Effector memory CD8-positive, alpha-beta T cell (primary cell): ENCODE measurements at regions not wholly inside any gene's neighbourhood (a gene's known extent, or its start where the extent isn't known, plus 50 kb on each side); places are given as distances from the start of the nearest gene placed in this dataset.

ENCODE experiments used
- ATAC-seq: fragments of 150-1000 bp; cut with Tn5 transposase; replicated peaks from 2 replicates; pipeline ENCODE4 v1.10.0; 2021; ENCODE audit warnings: mild to moderate bottlenecking, moderate library complexity
- DNase-seq, 3 experiments: peaks; one replicate each; pipeline ENCODE4 v3.0.0; 2021
- H3K27ac Mint-ChIP-seq, 2 donors: one replicate each; pipeline ENCODE4 v1.8.0; 2022; ENCODE audit warnings: mild to moderate bottlenecking in 2 of 2, mixed read lengths in 2 of 2, moderate library complexity in 2 of 2
- H3K27me3 Mint-ChIP-seq, 2 donors: one replicate each; pipeline ENCODE4 v1.8.0; 2022; ENCODE audit warnings: mixed read lengths in 2 of 2
- H3K36me3 Mint-ChIP-seq: one replicate; pipeline ENCODE4 v1.8.0; 2022; ENCODE audit warnings: mild to moderate bottlenecking, moderate library complexity, mixed read lengths; ENCODE audit not compliant: insufficient read depth
- H3K4me1 Mint-ChIP-seq, 2 donors: one replicate each; pipeline ENCODE4 v1.8.0; 2022; ENCODE audit warnings: low read depth in 2 of 2, mixed read lengths in 2 of 2
- H3K4me3 Mint-ChIP-seq, 2 donors: one replicate each; pipeline ENCODE4 v1.8.0; 2022; ENCODE audit warnings: mild to moderate bottlenecking in 2 of 2, mixed read lengths in 2 of 2, moderate library complexity in 2 of 2
- H3K9me3 Mint-ChIP-seq, 2 donors: one replicate each; pipeline ENCODE4 v1.8.0; 2022; ENCODE audit warnings: mixed read lengths in 2 of 2

GRCh38 chr18:6592522-6592921 is 137.0 kb upstream of the ARHGAP28 start:
- DNase-seq (no peak), ATAC-seq (no peak)
- Mint-ChIP-seq H3K4me1 (no peaks in the 10 kb centered on the region), H3K36me3 (no peaks in the 10 kb centered on the region), H3K4me3 (no peak overlapping the region), H3K27me3 (no peaks in the 10 kb centered on the region), H3K9me3 (peaks cover 6% of the 10 kb centered on the region in 2 donors), H3K27ac (no peak overlapping the region)

- Mint-ChIP-seq H3K9me3 (peaks cover 6% of the 10 kb centered on the region in 2 donors), H3K27me3 (no peaks in the 10 kb centered on the region), H3K36me3 (no peaks in the 10 kb centered on the region), H3K4me3 (no peak overlapping the region), H3K27ac (no peak overlapping the region), H3K4me1 (no peaks in the 10 kb centered on the region)
- no peak for ATAC-seq
- no peak for DNase-seq
Observed at GRCh38 chr18:6593142-6593885, 136.2 kb upstream of the ARHGAP28 start.

- ATAC-seq (no peak), DNase-seq (no peak)
- H3K4me3 Mint-ChIP-seq: no peak overlapping the region
- no peaks in the 10 kb centered on the region for H3K27me3 Mint-ChIP-seq
- H3K9me3 Mint-ChIP-seq: peaks cover 6% of the 10 kb centered on the region in 2 donors
- H3K4me1 Mint-ChIP-seq: no peaks in the 10 kb centered on the region
- no peak overlapping the region for H3K27ac Mint-ChIP-seq
- no peaks in the 10 kb centered on the region for H3K36me3 Mint-ChIP-seq
Observed at GRCh38 chr18:6595666-6596065, 133.8 kb upstream of the ARHGAP28 start.

- no peaks in the 10 kb centered on the region for H3K4me1 Mint-ChIP-seq
- DNase-seq (no peak), ATAC-seq (no peak)
- no peaks in the 10 kb centered on the region for H3K27me3 Mint-ChIP-seq
- H3K36me3 Mint-ChIP-seq: no peaks in the 10 kb centered on the region
- H3K27ac Mint-ChIP-seq: no peak overlapping the region
- H3K4me3 Mint-ChIP-seq: no peak overlapping the region
- H3K9me3 Mint-ChIP-seq: peaks cover 3 to 8% of the 10 kb centered on the region in 2 donors
Observed at GRCh38 chr18:6598657-6599056, 130.9 kb upstream of the ARHGAP28 start.

GRCh38 chr18:6600667-6601167 is 128.8 kb upstream of the ARHGAP28 start:
- no peaks in the 10 kb centered on the region for H3K27me3 Mint-ChIP-seq
- no peaks in the 10 kb centered on the region for H3K4me1 Mint-ChIP-seq
- H3K27ac Mint-ChIP-seq: no peak overlapping the region
- H3K9me3 Mint-ChIP-seq: peaks cover 3 to 6% of the 10 kb centered on the region in 2 donors
- H3K4me3 Mint-ChIP-seq: no peak overlapping the region
- ATAC-seq: no peak
- H3K36me3 Mint-ChIP-seq: no peaks in the 10 kb centered on the region
- DNase-seq: no peak

- Mint-ChIP-seq H3K36me3 (no peaks in the 10 kb centered on the region), H3K27ac (no peak overlapping the region), H3K9me3 (peaks cover 3 to 6% of the 10 kb centered on the region in 2 donors), H3K27me3 (no peaks in the 10 kb centered on the region), H3K4me3 (no peak overlapping the region), H3K4me1 (no peaks in the 10 kb centered on the region)
- ATAC-seq (no peak), DNase-seq (no peak)
Observed at GRCh38 chr18:6601241-6601640, 128.3 kb upstream of the ARHGAP28 start.

- DNase-seq: no peak
Observed at GRCh38 chr18:6602365-6602764, 127.2 kb upstream of the ARHGAP28 start.

GRCh38 chr18:6604573-6604941 is 125.0 kb upstream of the ARHGAP28 start:
- Mint-ChIP-seq H3K27me3 (no peaks in the 10 kb centered on the region), H3K36me3 (no peaks in the 10 kb centered on the region), H3K9me3 (peaks cover 0 to 13% of the 10 kb centered on the region in 2 donors), H3K4me3 (no peak overlapping the region), H3K4me1 (no peaks in the 10 kb centered on the region), H3K27ac (no peak overlapping the region)
- DNase-seq: no peak
- ATAC-seq: no peak

More at GRCh38 chr18:6602365-6602764, 127.2 kb upstream of the ARHGAP28 start:
- Mint-ChIP-seq H3K4me3 (no peak overlapping the region), H3K36me3 (no peaks in the 10 kb centered on the region), H3K9me3 (peaks cover 0 to 6% of the 10 kb centered on the region in 2 donors), H3K27me3 (no peaks in the 10 kb centered on the region), H3K4me1 (no peaks in the 10 kb centered on the region), H3K27ac (no peak overlapping the region)
- no peak for ATAC-seq

GRCh38 chr18:6605115-6605869 is 124.2 kb upstream of the ARHGAP28 start:
- Mint-ChIP-seq H3K36me3 (no peaks in the 10 kb centered on the region), H3K4me3 (no peak overlapping the region), H3K4me1 (no peaks in the 10 kb centered on the region), H3K27ac (no peak overlapping the region), H3K9me3 (peaks cover 0 to 14% of the 10 kb centered on the region in 2 donors), H3K27me3 (no peaks in the 10 kb centered on the region)
- DNase-seq: no peak
- no peak for ATAC-seq

GRCh38 chr18:6606411-6607085 is 123.0 kb upstream of the ARHGAP28 start:
- H3K4me1 Mint-ChIP-seq: no peaks in the 10 kb centered on the region
- no peaks in the 10 kb centered on the region for H3K27me3 Mint-ChIP-seq
- ATAC-seq: no peak
- H3K9me3 Mint-ChIP-seq: peaks cover 0 to 21% of the 10 kb centered on the region in 2 donors
- no peak for DNase-seq
- no peaks in the 10 kb centered on the region for H3K36me3 Mint-ChIP-seq
- no peak overlapping the region for H3K27ac Mint-ChIP-seq
- no peak overlapping the region for H3K4me3 Mint-ChIP-seq

GRCh38 chr18:6607343-6607742 is 122.2 kb upstream of the ARHGAP28 start:
- Mint-ChIP-seq H3K4me1 (no peaks in the 10 kb centered on the region), H3K9me3 (peaks cover 0 to 24% of the 10 kb centered on the region in 2 donors), H3K4me3 (no peak overlapping the region), H3K27ac (no peak overlapping the region), H3K36me3 (no peaks in the 10 kb centered on the region), H3K27me3 (no peaks in the 10 kb centered on the region)
- DNase-seq (no peak), ATAC-seq (no peak)

GRCh38 chr18:6609666-6610264 is 119.8 kb upstream of the ARHGAP28 start:
- ATAC-seq (no peak), DNase-seq (no peak)
- H3K36me3 Mint-ChIP-seq: no peaks in the 10 kb centered on the region
- no peak overlapping the region for H3K27ac Mint-ChIP-seq
- H3K4me1 Mint-ChIP-seq: no peaks in the 10 kb centered on the region
- H3K9me3 Mint-ChIP-seq: peaks cover 8 to 39% of the 10 kb centered on the region in 2 donors
- no peaks in the 10 kb centered on the region for H3K27me3 Mint-ChIP-seq
- no peak overlapping the region for H3K4me3 Mint-ChIP-seq

GRCh38 chr18:6610466-6610865 is 119.0 kb upstream of the ARHGAP28 start:
- H3K36me3 Mint-ChIP-seq: no peaks in the 10 kb centered on the region
- H3K9me3 Mint-ChIP-seq: peaks cover 8 to 39% of the 10 kb centered on the region in 2 donors
- no peak overlapping the region for H3K4me3 Mint-ChIP-seq
- no peaks in the 10 kb centered on the region for H3K4me1 Mint-ChIP-seq
- no peak overlapping the region for H3K27ac Mint-ChIP-seq
- ATAC-seq: no peak
- no peak for DNase-seq
- H3K27me3 Mint-ChIP-seq: no peaks in the 10 kb centered on the region
